COR-L47 (cell line): ENCODE measurements at regions not wholly inside any gene's neighbourhood (a gene's known extent, or its start where the extent isn't known, plus 50 kb on each side); places are given as distances from the start of the nearest gene placed in this dataset.

Experiments
- DNase-seq: peaks from one replicate; lab custom pipeline; 2025; lab: John Stamatoyannopoulos, UW

GRCh38 chr4:89422441-89422990 is 114.9 kb upstream of the GPRIN3 start:
- no peak for DNase-seq

- DNase-seq: no peak
Measured at GRCh38 chr4:89420507-89420906, 112.9 kb upstream of the GPRIN3 start.

GRCh38 chr4:89419111-89419695 is 111.6 kb upstream of the GPRIN3 start:
- no peak for DNase-seq

GRCh38 chr4:89416960-89417359 is 109.4 kb upstream of the GPRIN3 start:
- DNase-seq: no peak

- DNase-seq: no peak
Measured at GRCh38 chr4:89413518-89413917, 105.9 kb upstream of the GPRIN3 start.

GRCh38 chr4:89411539-89412309 is 104.1 kb upstream of the GPRIN3 start:
- no peak for DNase-seq

GRCh38 chr4:89410687-89411086 is 103.1 kb upstream of the GPRIN3 start:
- DNase-seq: no peak

GRCh38 chr4:89404530-89404929 is 96.9 kb upstream of the GPRIN3 start:
- DNase-seq: no peak

- no peak for DNase-seq
Measured at GRCh38 chr4:89403826-89404225, 96.2 kb upstream of the GPRIN3 start.

GRCh38 chr4:89400287-89401035 is 92.9 kb upstream of the GPRIN3 start:
- DNase-seq: no peak

GRCh38 chr4:89398644-89399043 is 91.0 kb upstream of the GPRIN3 start:
- DNase-seq: no peak

- DNase-seq: no peak
Measured at GRCh38 chr4:89398146-89398545, 90.5 kb upstream of the GPRIN3 start.

GRCh38 chr4:89397441-89397840 is 89.8 kb upstream of the GPRIN3 start:
- no peak for DNase-seq

- DNase-seq: no peak
Measured at GRCh38 chr4:89382439-89382838, 74.8 kb upstream of the GPRIN3 start.

GRCh38 chr4:89380980-89381379 is 73.4 kb upstream of the GPRIN3 start:
- no peak for DNase-seq

GRCh38 chr4:89379511-89380044 is 72.0 kb upstream of the GPRIN3 start:
- peak; percentile 90 for DNase-seq

GRCh38 chr4:89373394-89373793 is 65.8 kb upstream of the GPRIN3 start:
- no peak for DNase-seq

GRCh38 chr4:89371614-89372013 is 64.0 kb upstream of the GPRIN3 start:
- DNase-seq: no peak

- DNase-seq: no peak
Measured at GRCh38 chr4:89369581-89369980, 62.0 kb upstream of the GPRIN3 start.

GRCh38 chr4:89368861-89369260 is 61.3 kb upstream of the GPRIN3 start:
- no peak for DNase-seq

GRCh38 chr4:89365776-89366175 is 58.2 kb upstream of the GPRIN3 start:
- no peak for DNase-seq

GRCh38 chr4:89365375-89365774 is 57.8 kb upstream of the GPRIN3 start:
- no peak for DNase-seq

- no peak for DNase-seq
Measured at GRCh38 chr4:89364541-89364940, 56.9 kb upstream of the GPRIN3 start.
